Globus pallidus (tissue), 1 donor: ENCODE measurements at regions not wholly inside any gene's neighbourhood (a gene's known extent, or its start where the extent isn't known, plus 50 kb on each side); places are given as distances from the start of the nearest gene placed in this dataset.

ENCODE experiments used
- DNase-seq: peaks from one replicate; pipeline ENCODE4 v3.0.0-alpha.2; 2015; ENCODE audit warnings: low spot score

DNA sequence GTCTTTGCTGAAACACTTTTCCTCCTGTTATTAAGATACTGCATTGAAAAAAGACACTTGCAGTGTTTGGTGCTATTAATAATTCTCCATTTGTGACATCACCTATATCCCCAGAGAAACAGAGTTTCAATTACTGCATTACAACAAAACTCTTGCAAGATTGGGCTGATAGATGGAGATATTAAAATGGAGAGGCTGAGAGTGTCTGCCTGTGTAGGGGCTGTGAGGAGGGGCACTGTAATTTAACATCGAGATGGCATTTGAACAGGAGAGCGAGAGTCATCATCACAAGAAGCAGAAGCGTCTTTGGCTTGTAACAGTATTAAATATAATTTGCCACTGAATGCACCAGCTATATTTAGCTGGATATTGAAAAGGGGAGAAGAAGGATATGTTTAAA, 316.5 kb downstream of the CDH26 start:
- no peak for DNase-seq

GRCh38 chr20:60281295-60281694, 323.1 kb downstream of the CDH26 start:
- DNase-seq: no peak

DNA sequence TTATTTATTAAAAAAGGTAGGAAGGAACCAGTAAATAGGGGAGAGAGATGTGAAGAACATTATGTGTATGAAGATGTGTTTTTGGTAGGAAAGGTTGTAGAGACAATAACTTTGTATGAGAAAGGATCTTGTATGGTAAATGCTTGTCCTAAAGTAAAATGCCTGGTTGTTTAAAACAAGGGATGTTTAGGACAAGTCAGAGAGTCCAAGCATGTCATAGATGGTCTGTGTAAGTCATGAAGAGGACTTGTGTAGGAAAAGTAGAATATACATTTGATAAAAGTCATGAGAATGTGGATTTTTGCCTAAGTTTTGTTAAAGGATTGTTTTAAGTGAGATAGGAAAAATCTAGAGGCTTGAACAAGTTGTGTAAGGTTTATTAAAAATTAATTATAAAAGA, 325.1 kb downstream of the CDH26 start:
- no peak for DNase-seq

- no peak for DNase-seq
These were observed 328.5 kb downstream of the CDH26 start for GRCh38 chr20:60286764-60287163.

GRCh38 chr20:60288945-60289344, 330.7 kb downstream of the CDH26 start:
- no peak for DNase-seq

DNA sequence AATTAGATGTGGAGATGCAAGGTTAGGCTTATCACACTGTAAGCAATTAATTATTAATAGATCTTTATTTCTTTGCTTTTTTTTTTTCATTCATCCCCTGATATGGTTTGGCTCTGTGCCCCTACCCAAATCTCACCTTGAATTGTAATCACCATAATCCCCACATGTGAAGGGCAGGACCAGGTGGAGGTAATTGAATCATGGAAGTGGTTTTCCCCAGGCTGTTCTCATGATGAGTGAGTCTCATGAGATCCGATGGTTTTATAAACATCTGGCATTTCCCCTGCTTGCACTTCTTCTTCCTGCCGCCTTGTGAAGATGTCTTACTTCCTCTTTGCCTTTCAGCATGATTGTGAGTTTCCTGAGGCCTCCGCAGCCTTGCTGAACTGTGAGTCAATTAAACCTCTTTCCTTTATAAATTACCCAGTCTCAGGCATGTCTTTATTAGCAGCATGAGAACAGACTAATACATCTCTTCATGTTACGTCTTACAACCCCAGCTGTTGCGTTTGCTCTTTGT, 333.8 kb downstream of the CDH26 start:
- no peak for DNase-seq

GRCh38 chr20:60294632-60295031, 336.4 kb downstream of the CDH26 start:
- no peak for DNase-seq

GRCh38 chr20:60295214-60295613, 337.0 kb downstream of the CDH26 start:
- DNase-seq: no peak

GRCh38 chr20:60297649-60298048, 339.4 kb downstream of the CDH26 start:
- DNase-seq: no peak

- DNase-seq: no peak
These were observed 340.4 kb downstream of the CDH26 start for GRCh38 chr20:60298647-60299046.

DNA sequence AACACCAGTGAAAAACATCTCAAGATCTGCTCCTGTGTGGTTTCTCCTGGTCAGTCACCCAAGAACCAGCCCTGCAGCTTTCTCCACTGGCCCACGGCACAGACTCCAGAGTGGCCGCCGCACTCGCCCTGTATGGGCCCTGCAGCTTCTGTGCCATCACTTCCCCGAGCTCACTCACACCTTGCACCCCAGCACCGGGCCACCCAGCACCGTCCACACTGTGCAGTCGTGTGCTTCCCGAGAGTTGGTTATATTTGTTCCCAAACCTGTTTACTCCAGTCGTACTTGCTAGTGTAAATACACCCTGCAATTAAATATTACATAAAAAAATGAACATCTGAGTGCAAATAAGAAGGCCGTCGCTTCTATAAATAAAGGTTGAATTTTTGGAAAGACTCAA, 341.7 kb downstream of the CDH26 start:
- no peak for DNase-seq

GRCh38 chr20:60300374-60300773, 342.2 kb downstream of the CDH26 start:
- no peak for DNase-seq

GRCh38 chr20:60302875-60303274, 344.7 kb downstream of the CDH26 start:
- no peak for DNase-seq

DNA sequence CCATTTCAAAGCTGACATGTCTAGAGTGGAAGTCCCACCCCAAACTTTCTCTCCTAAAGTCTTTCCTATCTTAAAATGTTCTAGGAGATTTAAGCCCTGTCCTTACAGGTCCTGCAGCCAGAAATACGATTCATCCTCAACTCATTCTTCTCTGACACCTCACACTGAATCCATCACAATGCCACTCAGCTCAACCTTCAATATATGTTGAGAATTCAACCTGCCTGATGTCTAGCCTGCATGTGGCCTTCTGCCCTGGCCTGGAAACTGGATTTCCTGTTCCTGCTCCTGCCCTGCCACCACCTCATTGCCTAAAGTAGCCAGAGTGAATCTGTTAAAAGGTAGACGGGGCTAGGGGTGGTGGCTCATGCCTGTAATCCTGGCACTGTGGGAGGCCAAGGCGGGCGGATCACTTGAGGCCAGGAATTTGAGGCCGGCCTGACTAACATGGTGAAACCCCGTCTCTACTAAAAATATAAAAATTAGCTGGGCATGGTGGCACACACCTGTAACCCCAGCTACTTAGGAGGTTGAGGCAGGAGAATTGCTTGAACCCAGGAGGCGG, 345.9 kb downstream of the CDH26 start:
- DNase-seq: no peak

DNA sequence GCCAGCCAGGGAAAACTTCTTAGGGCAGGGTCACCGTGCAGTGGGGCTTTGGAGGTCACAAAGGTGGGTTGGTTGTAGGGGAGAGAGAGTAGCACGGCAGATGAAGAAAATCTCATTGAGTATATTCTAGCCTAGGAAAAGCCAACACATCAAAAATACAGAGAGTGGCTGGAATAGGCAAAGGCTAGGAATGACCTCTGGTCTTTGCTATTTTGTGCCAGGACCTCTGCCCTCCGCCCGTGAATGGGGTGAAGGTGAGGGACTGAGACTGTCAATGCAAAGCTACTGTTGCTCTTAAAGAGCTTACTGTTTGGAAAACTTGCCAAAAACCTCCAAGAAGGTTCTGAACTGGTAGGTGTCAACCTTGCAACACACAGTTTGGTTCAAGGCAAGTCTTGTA, 346.7 kb downstream of the CDH26 start:
- DNase-seq: no peak

DNA sequence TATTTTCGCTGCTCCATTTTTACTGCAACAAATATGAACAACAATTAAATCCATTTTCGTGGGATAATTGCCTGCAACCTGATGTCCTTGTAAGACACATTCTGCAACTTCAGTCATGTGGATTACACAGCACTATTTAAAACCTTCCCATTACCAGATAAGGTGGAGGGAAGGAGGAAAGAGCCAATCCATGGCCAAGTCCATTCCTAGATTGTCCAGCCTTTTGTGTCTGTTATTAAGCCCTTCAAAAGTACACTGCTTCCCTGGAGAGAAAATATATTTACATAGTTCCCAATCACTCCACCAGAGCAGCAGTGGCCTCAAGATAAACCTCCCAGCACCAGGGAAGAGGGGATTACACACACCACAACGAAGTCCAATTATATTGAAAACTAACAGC, 347.9 kb downstream of the CDH26 start:
- DNase-seq: no peak

DNA sequence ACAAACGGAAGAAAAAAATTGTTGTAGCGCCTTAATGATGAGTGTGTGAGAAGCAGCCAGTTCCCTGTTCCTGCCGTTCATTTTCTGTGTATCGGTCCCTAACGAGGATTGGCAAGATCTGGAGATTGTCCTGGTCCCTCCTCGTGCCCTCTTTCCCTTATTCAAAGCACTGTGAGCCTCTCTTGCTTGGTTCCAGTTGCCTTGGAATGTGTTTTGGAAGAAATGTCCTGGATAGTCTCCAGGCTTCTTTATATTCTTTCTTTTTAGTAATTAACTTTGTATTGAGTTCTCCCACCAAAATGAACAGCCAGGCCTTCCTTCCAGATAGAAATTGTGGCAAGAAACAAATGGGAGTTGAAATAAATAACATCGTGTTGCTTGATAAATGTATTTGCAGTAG, 348.3 kb downstream of the CDH26 start:
- DNase-seq: peak; percentile 38

DNA sequence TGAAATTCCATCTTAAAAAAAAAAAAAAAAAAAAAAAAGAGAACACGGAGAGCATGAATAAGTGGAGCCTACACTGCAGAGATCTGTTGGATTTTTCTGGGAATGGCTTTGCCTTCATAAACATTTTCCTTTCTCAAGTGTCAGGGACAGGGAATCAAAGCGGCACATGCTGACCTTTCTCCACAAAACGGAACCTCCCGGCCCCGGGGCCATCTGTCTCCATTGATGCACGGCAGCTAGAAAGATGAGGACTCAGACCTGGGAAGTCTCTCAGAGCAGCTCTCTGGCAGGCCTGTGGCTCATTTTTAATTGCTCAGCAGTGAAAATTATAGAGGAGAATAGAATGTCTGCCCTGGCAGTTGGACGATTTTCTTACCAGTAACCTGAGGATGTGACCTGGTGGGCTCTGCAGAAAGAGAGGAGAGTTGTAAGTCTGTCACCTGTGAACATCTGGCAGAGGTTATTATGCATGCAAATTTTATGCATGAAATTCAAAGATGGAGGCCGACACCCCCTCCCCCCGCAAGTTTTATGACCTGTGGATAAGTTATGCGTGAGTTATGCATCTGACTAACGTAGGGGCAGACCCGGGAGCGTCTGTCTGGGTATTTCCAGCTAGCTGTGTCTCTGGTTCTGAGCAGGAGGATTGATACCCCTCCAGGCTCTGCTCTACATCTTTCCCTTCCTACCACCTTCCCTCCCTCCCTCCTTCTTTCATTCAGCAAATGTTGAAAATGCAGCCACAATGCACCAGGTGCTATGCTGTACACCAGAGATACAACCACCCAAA, 352.5 kb downstream of the CDH26 start:
- no peak for DNase-seq

GRCh38 chr20:60313191-60313590, 355.0 kb downstream of the CDH26 start:
- no peak for DNase-seq

- no peak for DNase-seq
These were observed 355.4 kb downstream of the CDH26 start for GRCh38 chr20:60313614-60314013.

- no peak for DNase-seq
These were observed 356.5 kb downstream of the CDH26 start for GRCh38 chr20:60314727-60315126.

- no peak for DNase-seq
These were observed 358.4 kb downstream of the CDH26 start for GRCh38 chr20:60316476-60317158.

- no peak for DNase-seq
These were observed 359.2 kb downstream of the CDH26 start for GRCh38 chr20:60317401-60317800.
